ENCODE measurements at regions not wholly inside any gene's neighbourhood (a gene's known extent, or its start where the extent isn't known, plus 50 kb on each side); places are given as distances from the start of the nearest gene placed in this dataset.
"Not testable (repeated sequence)": the region's sequence is repeated elsewhere in the genome, so short reads cannot be mapped to it uniquely, and the experiment has no call there.

GRCh38 chr18:77421546-77421945 is 171.9 kb downstream of the GALR1 start:
- H4K91ac ChIP-seq (ENCODE audit: low read depth, low read length, poor library complexity); H3K4me1 ChIP-seq (ENCODE audit: control insufficient read depth in 2 of 2, insufficient read depth in 1 of 2, low read depth in 1 of 2, low read length in 2 of 2); H3K23ac ChIP-seq (ENCODE audit: low read depth, low read length, poor library complexity); H2BK120ac ChIP-seq (ENCODE audit: low read depth, low read length); DNase-seq (ENCODE audit: low spot score); H3K4me2 ChIP-seq (ENCODE audit: insufficient read depth, low read length, poor library complexity, severe bottlenecking); H2AK5ac ChIP-seq (ENCODE audit: low read depth, low read length); H3K9ac ChIP-seq (ENCODE audit: low read depth, low read length, poor library complexity); H3K27ac ChIP-seq (replicated peaks; ENCODE audit: low read length); H3K14ac ChIP-seq (ENCODE audit: low read length); H2BK12ac ChIP-seq (ENCODE audit: low read length); H2BK15ac ChIP-seq (ENCODE audit: low read length); H2BK5ac ChIP-seq (ENCODE audit: low read length); H3K27me3 ChIP-seq (ENCODE audit: control insufficient read depth in 3 of 3, insufficient read depth in 3 of 3, low read depth in 1 of 3, low read length in 3 of 3); H3K9me3 ChIP-seq (replicated peaks in 1 of 2; ENCODE audit: control insufficient read depth in 2 of 2, insufficient read depth in 1 of 2, low read depth in 1 of 2, low read length in 2 of 2); H4K8ac ChIP-seq (ENCODE audit: low read depth, low read length); H3K4ac ChIP-seq (ENCODE audit: low read length); H3K79me1 ChIP-seq (ENCODE audit: low read depth, low read length); H3K18ac ChIP-seq (ENCODE audit: low read length); H3K36me3 ChIP-seq (replicated peaks in 1 of 2; ENCODE audit: control insufficient read depth in 2 of 2, insufficient read depth in 2 of 2, low read length in 2 of 2): not testable (repeated sequence)
- WGBS, 2 donors (ENCODE audit: extremely low coverage in 2 of 2, insufficient read length in 2 of 2, insufficient replicate concordance in 1 of 2) = no CpG with 5 or more reads among the region's 28 CpGs
- Histone ChIP-seq H2AFZ (ENCODE audit: low read length) (peak overlapping the region; percentile 80), H3K4me3 (ENCODE audit: low read length in 2 of 2) (peak overlapping the region in 1 of 2 donors; percentile 47)

- no peak overlapping the region for H2BK12ac ChIP-seq (ENCODE audit: low read length)
- no peaks in the 10 kb centered on the region for H3K27me3 ChIP-seq (ENCODE audit: control insufficient read depth in 3 of 3, insufficient read depth in 3 of 3, low read depth in 1 of 3, low read length in 3 of 3)
- no peak overlapping the region for H2AK5ac ChIP-seq (ENCODE audit: low read depth, low read length)
- no peaks in the 10 kb centered on the region for H3K36me3 ChIP-seq (replicated peaks in 1 of 2; ENCODE audit: control insufficient read depth in 2 of 2, insufficient read depth in 2 of 2, low read length in 2 of 2)
- no peak overlapping the region for H2BK5ac ChIP-seq (ENCODE audit: low read length)
- no peaks in the 10 kb centered on the region for H3K4me1 ChIP-seq (ENCODE audit: control insufficient read depth in 2 of 2, insufficient read depth in 1 of 2, low read depth in 1 of 2, low read length in 2 of 2)
- no peak overlapping the region for H2BK15ac ChIP-seq (ENCODE audit: low read length)
- no peak overlapping the region for H4K91ac ChIP-seq (ENCODE audit: low read depth, low read length, poor library complexity)
- H3K9ac ChIP-seq (ENCODE audit: low read depth, low read length, poor library complexity) = no peak overlapping the region
- no peaks in the 10 kb centered on the region for H3K9me3 ChIP-seq (replicated peaks in 1 of 2; ENCODE audit: control insufficient read depth in 2 of 2, insufficient read depth in 1 of 2, low read depth in 1 of 2, low read length in 2 of 2)
- no peak overlapping the region for H3K14ac ChIP-seq (ENCODE audit: low read length)
- H3K4me3 ChIP-seq (ENCODE audit: low read length in 2 of 2) = no peak overlapping the region
- WGBS, 2 donors (ENCODE audit: extremely low coverage in 2 of 2, insufficient read length in 2 of 2, insufficient replicate concordance in 1 of 2) = no CpG with 5 or more reads among the region's 7 CpGs
- H3K23ac ChIP-seq (ENCODE audit: low read depth, low read length, poor library complexity) = no peak overlapping the region
- no peak overlapping the region for H2AFZ ChIP-seq (ENCODE audit: low read length)
- no peak overlapping the region for H4K8ac ChIP-seq (ENCODE audit: low read depth, low read length)
- H3K79me1 ChIP-seq (ENCODE audit: low read depth, low read length) = no peaks in the 10 kb centered on the region
- DNase-seq (ENCODE audit: low spot score) = no peak
- H3K27ac ChIP-seq (replicated peaks; ENCODE audit: low read length) = no peak overlapping the region
- no peak overlapping the region for H2BK120ac ChIP-seq (ENCODE audit: low read depth, low read length)
- H3K4ac ChIP-seq (ENCODE audit: low read length) = no peak overlapping the region
- H3K4me2 ChIP-seq (ENCODE audit: insufficient read depth, low read length, poor library complexity, severe bottlenecking) = no peak overlapping the region
- no peak overlapping the region for H3K18ac ChIP-seq (ENCODE audit: low read length)
Observed at GRCh38 chr18:77422974-77423867, 173.6 kb downstream of the GALR1 start.

DNA sequence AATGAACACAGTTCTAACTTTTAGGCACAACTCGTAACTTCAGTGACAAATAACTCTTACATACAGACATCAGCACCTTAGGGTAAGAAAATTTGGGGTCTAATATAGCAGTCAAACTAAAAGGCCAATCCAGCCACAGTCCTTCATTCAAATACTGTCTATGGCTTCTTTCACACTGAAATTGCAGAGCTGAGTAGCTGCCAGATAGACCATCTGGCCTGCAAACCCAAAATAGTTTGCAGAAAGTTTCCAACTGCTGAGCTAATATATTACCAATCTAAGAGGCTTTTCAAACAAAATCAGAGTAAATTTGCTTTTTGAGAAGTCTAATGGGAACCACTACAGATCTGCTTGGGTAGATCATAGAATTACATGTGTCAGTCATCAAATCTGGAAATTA is 183.4 kb downstream of the GALR1 start:
- Histone ChIP-seq H3K4me3 (ENCODE audit: low read length in 2 of 2) (no peak overlapping the region), H3K79me1 (ENCODE audit: low read depth, low read length) (no peaks in the 10 kb centered on the region), H3K14ac (ENCODE audit: low read length) (no peak overlapping the region), H3K9me3 (replicated peaks in 1 of 2; ENCODE audit: control insufficient read depth in 2 of 2, insufficient read depth in 1 of 2, low read depth in 1 of 2, low read length in 2 of 2) (no peaks in the 10 kb centered on the region), H3K4ac (ENCODE audit: low read length) (no peak overlapping the region), H3K23ac (ENCODE audit: low read depth, low read length, poor library complexity) (no peak overlapping the region), H2AFZ (ENCODE audit: low read length) (no peak overlapping the region), H3K27ac (replicated peaks; ENCODE audit: low read length) (no peak overlapping the region), H2BK120ac (ENCODE audit: low read depth, low read length) (no peak overlapping the region), H3K18ac (ENCODE audit: low read length) (no peak overlapping the region), H2BK5ac (ENCODE audit: low read length) (no peak overlapping the region), H3K9ac (ENCODE audit: low read depth, low read length, poor library complexity) (no peak overlapping the region), H3K4me1 (ENCODE audit: control insufficient read depth in 2 of 2, insufficient read depth in 1 of 2, low read depth in 1 of 2, low read length in 2 of 2) (no peaks in the 10 kb centered on the region), H4K8ac (ENCODE audit: low read depth, low read length) (no peak overlapping the region), H2BK15ac (ENCODE audit: low read length) (no peak overlapping the region), H2AK5ac (ENCODE audit: low read depth, low read length) (no peak overlapping the region), H2BK12ac (ENCODE audit: low read length) (no peak overlapping the region), H3K36me3 (replicated peaks in 1 of 2; ENCODE audit: control insufficient read depth in 2 of 2, insufficient read depth in 2 of 2, low read length in 2 of 2) (no peaks in the 10 kb centered on the region), H3K4me2 (ENCODE audit: insufficient read depth, low read length, poor library complexity, severe bottlenecking) (no peak overlapping the region), H4K91ac (ENCODE audit: low read depth, low read length, poor library complexity) (no peak overlapping the region), H3K27me3 (ENCODE audit: control insufficient read depth in 3 of 3, insufficient read depth in 3 of 3, low read depth in 1 of 3, low read length in 3 of 3) (no peaks in the 10 kb centered on the region)
- DNase-seq (ENCODE audit: low spot score) = no peak
- WGBS, 2 donors (ENCODE audit: extremely low coverage in 2 of 2, insufficient read length in 2 of 2, insufficient replicate concordance in 1 of 2) = no CpG with 5 or more reads among the region's 1 CpG

DNA sequence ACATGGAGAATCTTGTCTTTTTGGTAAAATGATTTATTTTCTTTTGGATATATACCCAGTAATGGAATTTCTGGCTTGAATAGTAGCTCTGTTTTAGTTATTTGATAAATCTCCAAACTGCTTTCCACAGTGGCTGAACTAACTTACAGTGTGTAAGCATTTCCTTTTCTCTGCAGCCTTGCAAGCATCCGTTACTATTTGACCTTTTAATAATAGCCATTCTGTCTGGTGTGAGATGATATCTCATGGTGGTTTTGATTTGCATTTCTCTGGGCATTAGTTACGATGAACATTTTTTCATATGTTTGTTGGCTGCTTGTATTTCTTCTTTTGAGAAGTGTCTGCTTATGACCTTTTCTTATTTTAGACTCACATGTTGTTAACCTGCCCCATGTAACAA is 190.2 kb downstream of the GALR1 start:
- H3K27ac ChIP-seq (replicated peaks; ENCODE audit: low read length) = no peak overlapping the region
- no peak overlapping the region for H3K4ac ChIP-seq (ENCODE audit: low read length)
- H2BK5ac ChIP-seq (ENCODE audit: low read length) = no peak overlapping the region
- no peak overlapping the region for H3K14ac ChIP-seq (ENCODE audit: low read length)
- no peak overlapping the region for H4K91ac ChIP-seq (ENCODE audit: low read depth, low read length, poor library complexity)
- no peak overlapping the region for H2BK120ac ChIP-seq (ENCODE audit: low read depth, low read length)
- H2AK5ac ChIP-seq (ENCODE audit: low read depth, low read length) = no peak overlapping the region
- DNase-seq (ENCODE audit: low spot score) = no peak
- no peak overlapping the region for H2BK15ac ChIP-seq (ENCODE audit: low read length)
- H3K9ac ChIP-seq (ENCODE audit: low read depth, low read length, poor library complexity) = no peak overlapping the region
- no peaks in the 10 kb centered on the region for H3K4me1 ChIP-seq (ENCODE audit: control insufficient read depth in 2 of 2, insufficient read depth in 1 of 2, low read depth in 1 of 2, low read length in 2 of 2)
- no peak overlapping the region for H3K4me2 ChIP-seq (ENCODE audit: insufficient read depth, low read length, poor library complexity, severe bottlenecking)
- no peaks in the 10 kb centered on the region for H3K9me3 ChIP-seq (replicated peaks in 1 of 2; ENCODE audit: control insufficient read depth in 2 of 2, insufficient read depth in 1 of 2, low read depth in 1 of 2, low read length in 2 of 2)
- no peak overlapping the region for H2AFZ ChIP-seq (ENCODE audit: low read length)
- WGBS, 2 donors (ENCODE audit: extremely low coverage in 2 of 2, insufficient read length in 2 of 2, insufficient replicate concordance in 1 of 2) = no CpG with 5 or more reads among the region's 2 CpGs
- no peak overlapping the region for H3K4me3 ChIP-seq (ENCODE audit: low read length in 2 of 2)
- H3K79me1 ChIP-seq (ENCODE audit: low read depth, low read length) = no peaks in the 10 kb centered on the region
- H3K18ac ChIP-seq (ENCODE audit: low read length) = no peak overlapping the region
- no peak overlapping the region for H2BK12ac ChIP-seq (ENCODE audit: low read length)
- no peaks in the 10 kb centered on the region for H3K27me3 ChIP-seq (ENCODE audit: control insufficient read depth in 3 of 3, insufficient read depth in 3 of 3, low read depth in 1 of 3, low read length in 3 of 3)
- no peaks in the 10 kb centered on the region for H3K36me3 ChIP-seq (replicated peaks in 1 of 2; ENCODE audit: control insufficient read depth in 2 of 2, insufficient read depth in 2 of 2, low read length in 2 of 2)
- H3K23ac ChIP-seq (ENCODE audit: low read depth, low read length, poor library complexity) = no peak overlapping the region
- H4K8ac ChIP-seq (ENCODE audit: low read depth, low read length) = no peak overlapping the region

All from neuronal stem cell (in vitro differentiated cells).